ENCODE measurements at regions not wholly inside any gene's neighbourhood (a gene's known extent, or its start where the extent isn't known, plus 50 kb on each side); places are given as distances from the start of the nearest gene placed in this dataset.

GRCh38 chr15:62807539-62808130 is 234.9 kb upstream of the TPM1 start:
- DNase-seq (ENCODE audit: low read depth, low spot score), result no peak
- Histone ChIP-seq H3K9me3 (ENCODE audit: control insufficient read depth, insufficient read depth, low read length) (no peaks in the 10 kb centered on the region; the same call in 1 of the 2 replicates), H3K27me3 (ENCODE audit: control insufficient read depth, insufficient read depth, low read length) (no peaks in the 10 kb centered on the region), H3K27ac (ENCODE audit: low read depth, low read length) (no peak overlapping the region), H3K4me3 (ENCODE audit: low read depth, low read length) (no peak overlapping the region)
- CTCF ChIA-PET, result no interaction called here
- TF ChIP-seq CTCF (IDR thresholded peaks at IDR 0.05; ENCODE audit: low read depth, low read length), result no peak
- POLR2A ChIA-PET, result no interaction called here

- Histone ChIP-seq H3K27me3 (ENCODE audit: control insufficient read depth, insufficient read depth, low read length) (no peaks in the 10 kb centered on the region), H3K27ac (ENCODE audit: low read depth, low read length) (peak overlapping the region; percentile 62), H3K4me3 (ENCODE audit: low read depth, low read length) (no peak overlapping the region), H3K9me3 (ENCODE audit: control insufficient read depth, insufficient read depth, low read length) (no peaks in the 10 kb centered on the region; the same call in 1 of the 2 replicates)
- POLR2A ChIA-PET, result interaction anchor here (0.5 to 0.9 kb wide), 3 partner anchors 26 to 326 kb away, joined by 3 to 4 read pairs (median 3); no protein-coding TSS in a partner anchor
- DNase-seq (ENCODE audit: low read depth, low spot score), result peak; percentile 46
- CTCF ChIA-PET, result interaction anchor here (0.6 to 1.0 kb wide), 3 partner anchors 9 to 238 kb away, joined by 3 to 4 read pairs (median 3); no protein-coding TSS in a partner anchor
- no peak for TF ChIP-seq CTCF (IDR thresholded peaks at IDR 0.05; ENCODE audit: low read depth, low read length)
These were observed 233.2 kb upstream of the TPM1 start for GRCh38 chr15:62809115-62809967.

- Histone ChIP-seq H3K27ac (ENCODE audit: low read depth, low read length) (no peak overlapping the region), H3K27me3 (ENCODE audit: control insufficient read depth, insufficient read depth, low read length) (no peaks in the 10 kb centered on the region), H3K4me3 (ENCODE audit: low read depth, low read length) (no peak overlapping the region), H3K9me3 (ENCODE audit: control insufficient read depth, insufficient read depth, low read length) (no peaks in the 10 kb centered on the region; the same call in 1 of the 2 replicates)
- POLR2A ChIA-PET, result interaction anchor here (0.7 kb wide), 1 partner anchor 41 kb away, joined by 4 read pairs; no protein-coding TSS in a partner anchor
- no peak for TF ChIP-seq CTCF (IDR thresholded peaks at IDR 0.05; ENCODE audit: low read depth, low read length)
- CTCF ChIA-PET, result interaction anchor here (0.6 kb wide), 1 partner anchor 68 kb away, joined by 3 read pairs; no protein-coding TSS in a partner anchor
- no peak for DNase-seq (ENCODE audit: low read depth, low spot score)
These were observed 232.6 kb upstream of the TPM1 start for GRCh38 chr15:62809968-62810260.

- TF ChIP-seq CTCF (IDR thresholded peaks at IDR 0.05; ENCODE audit: low read depth, low read length), result no peak
- Histone ChIP-seq H3K27me3 (ENCODE audit: control insufficient read depth, insufficient read depth, low read length) (no peaks in the 10 kb centered on the region), H3K27ac (ENCODE audit: low read depth, low read length) (no peak overlapping the region), H3K4me3 (ENCODE audit: low read depth, low read length) (no peak overlapping the region), H3K9me3 (ENCODE audit: control insufficient read depth, insufficient read depth, low read length) (no peaks in the 10 kb centered on the region; the same call in 1 of the 2 replicates)
- POLR2A ChIA-PET, result no interaction called here
- CTCF ChIA-PET, result no interaction called here
- no peak for DNase-seq (ENCODE audit: low read depth, low spot score)
These were observed 230.1 kb upstream of the TPM1 start for GRCh38 chr15:62812515-62812835.

Measured in AG04450 (cell line).